ENCODE measurements at regions not wholly inside any gene's neighbourhood (a gene's known extent, or its start where the extent isn't known, plus 50 kb on each side); places are given as distances from the start of the nearest gene placed in this dataset.

GRCh38 chr2:220460257-220460985 is 833.0 kb downstream of the SLC4A3 start (continued):
- TF ChIP-seq ZNF655 (CRISPR knock-in tag; IDR thresholded peaks at IDR 0.05) (no peak), CCNT2 (IDR thresholded peaks at IDR 0.05; ENCODE audit: borderline replicate concordance, extremely low read depth, insufficient read length, low read depth, low read length) (no peak), MCM5 (IDR thresholded peaks at IDR 0.05; ENCODE audit: low read depth) (no peak), FOXO4 (CRISPR knock-in tag; IDR thresholded peaks at IDR 0.05) (no peak), CBX5 (IDR thresholded peaks at IDR 0.05; ENCODE audit: borderline replicate concordance, low read depth) (no peak)

GRCh38 chr2:220463876-220464275 is 836.4 kb downstream of the SLC4A3 start:
- no TSS peak for BruUV-seq (replicated peaks)
- FAIRE-seq (no peak), DNase-seq (ENCODE audit: extremely low read depth in 1 of 4, low spot score in 3 of 4) (no peak), ATAC-seq (no peak)
- Histone ChIP-seq H3K27ac (ENCODE audit: extremely low read depth, low read depth, low read length) (no peak overlapping the region), H2AFZ (ENCODE audit: low read depth, low read length) (no peak overlapping the region), H3K9ac (ENCODE audit: insufficient read depth in 1 of 2, low read depth in 2 of 2, low read length in 2 of 2) (no peak overlapping the region), H3K36me3 (ENCODE audit: control insufficient read depth, insufficient read depth, low read length) (no peaks in the 10 kb centered on the region), H4K20me1 (replicated peaks; ENCODE audit: control insufficient read depth, insufficient read depth, low read length) (no peaks in the 10 kb centered on the region), H3K27me3 (ENCODE audit: control insufficient read depth in 2 of 2, insufficient read depth in 2 of 2, low read length in 2 of 2) (no peaks in the 10 kb centered on the region), H3K4me1 (replicated peaks in 1 of 2; ENCODE audit: control insufficient read depth in 2 of 2, insufficient read depth in 2 of 2, low read length in 2 of 2) (no peaks in the 10 kb centered on the region), H3K9me1 (ENCODE audit: control insufficient read depth, insufficient read depth, low read length) (no peaks in the 10 kb centered on the region), H3K4me3 (no peak overlapping the region), H3K79me2 (ENCODE audit: control insufficient read depth, insufficient read depth, low read length) (no peaks in the 10 kb centered on the region), H3K9me3 (replicated peaks; ENCODE audit: control insufficient read depth, insufficient read depth, low read depth, low read length) (no peaks in the 10 kb centered on the region), H3K4me2 (ENCODE audit: insufficient read depth, low read length) (no peak overlapping the region)
- TF ChIP-seq PHF20 (IDR thresholded peaks at IDR 0.05; ENCODE audit: partially characterized antibody) (no peak), ZMIZ1 (IDR thresholded peaks at IDR 0.05; ENCODE audit: low read depth in 2 of 2, low read length in 2 of 2) (no peak), CCAR2 (IDR thresholded peaks at IDR 0.05; ENCODE audit: low read depth, low read length) (no peak), ZNF384 (IDR thresholded peaks at IDR 0.05; ENCODE audit: low read depth, low read length) (no peak), SNRNP70 (optimal IDR thresholded peaks at IDR 0.05; ENCODE audit: low read depth, low read length) (no peak), ZNF780A (CRISPR knock-in tag; IDR thresholded peaks at IDR 0.05) (no peak), MBD2 (IDR thresholded peaks at IDR 0.05; ENCODE audit: borderline replicate concordance, low read depth) (no peak), ELF1 (tag; IDR thresholded peaks at IDR 0.05) (no peak)
- CTCF ChIA-PET (ENCODE audit: low intra/inter-chr PET ratio) = no interaction called here
- POLR2A ChIA-PET = no interaction called here
- intact Hi-C loops (cut with micrococcal nuclease) (no loop called here), in situ Hi-C loops (cut with MboI) (no loop called here)
- 0% methylated on average over 1 of the region's 1 CpG for WGBS (ENCODE audit: insufficient coverage, low coverage, missing lambda C conversion rate)

All from K562 (cell line).